GM23248 (cell line): ENCODE measurements at regions not wholly inside any gene's neighbourhood (a gene's known extent, or its start where the extent isn't known, plus 50 kb on each side); places are given as distances from the start of the nearest gene placed in this dataset.

ENCODE experiments used
- DNase-seq: peaks from one replicate; pipeline ENCODE4 v3.0.0-alpha.2; 2015
- H2AFZ ChIP-seq: fragments of 200-600 bp; sonication (generic); 2 replicates; pipeline ENCODE4 v1.6.1; 2016; ENCODE audit warnings: antibody characterized with exemption
- H3F3A ChIP-seq: fragments of 200-600 bp; sonication (generic); 2 replicates; pipeline ENCODE4 v1.6.1; 2016; ENCODE audit warnings: mild to moderate bottlenecking, antibody characterized with exemption, mixed run types; ENCODE audit not compliant: insufficient read depth
- H3K27ac ChIP-seq: fragments of 200-600 bp; sonication (generic); 2 replicates; pipeline ENCODE4 v1.5.1; 2016; ENCODE audit warnings: mild to moderate bottlenecking
- H3K27me3 ChIP-seq: fragments of 200-600 bp; sonication (generic); replicated peaks from 2 replicates; pipeline ENCODE4 v1.6.1; 2016; ENCODE audit warnings: mild to moderate bottlenecking; ENCODE audit not compliant: insufficient read depth
- H3K36me3 ChIP-seq: fragments of 200-600 bp; sonication (generic); 2 replicates; pipeline ENCODE4 v1.6.1; 2016; ENCODE audit warnings: low read depth, mild to moderate bottlenecking
- H3K4me1 ChIP-seq: fragments of 200-600 bp; sonication (generic); 2 replicates; pipeline ENCODE4 v1.6.1; 2016; ENCODE audit warnings: mild to moderate bottlenecking; ENCODE audit not compliant: insufficient read depth
- H3K4me2 ChIP-seq: fragments of 200-600 bp; sonication (generic); one replicate; pipeline ENCODE4 v1.6.1; 2016; ENCODE audit warnings: mild to moderate bottlenecking; ENCODE audit not compliant: unreplicated experiment
- H3K4me3 ChIP-seq: fragments of 200-600 bp; sonication (generic); 2 replicates; pipeline ENCODE4 v1.5.1; 2016; ENCODE audit warnings: mild to moderate bottlenecking
- H3K79me2 ChIP-seq: fragments of 200-600 bp; sonication (generic); 2 replicates; pipeline ENCODE4 v1.6.1; 2016; ENCODE audit warnings: mild to moderate bottlenecking; ENCODE audit not compliant: insufficient read depth
- H3K9ac ChIP-seq: fragments of 200-600 bp; sonication (generic); 2 replicates; pipeline ENCODE4 v1.6.1; 2016; ENCODE audit warnings: mild to moderate bottlenecking
- H3K9me2 ChIP-seq: fragments of 200-600 bp; sonication (generic); 2 replicates; pipeline ENCODE4 v1.6.1; 2016; ENCODE audit warnings: mixed run types, mild to moderate bottlenecking, moderate library complexity; ENCODE audit not compliant: insufficient read depth
- H3K9me3 ChIP-seq: fragments of 200-600 bp; sonication (generic); one replicate; pipeline ENCODE4 v1.6.1; 2017; ENCODE audit warnings: low read depth
- H4K20me1 ChIP-seq: fragments of 200-600 bp; sonication (generic); 2 replicates; pipeline ENCODE4 v1.6.0; 2016; ENCODE audit not compliant: insufficient read depth
- EZH2 ChIP-seq: fragments of 200-600 bp; sonication (generic); IDR thresholded peaks from 2 replicates; pipeline ENCODE4 v1.6.1; 2018; ENCODE audit warnings: antibody characterized with exemption, mild to moderate bottlenecking; ENCODE audit not compliant: insufficient read depth, poor library complexity, severe bottlenecking
- EZH2phosphoT487 ChIP-seq: fragments of 200-600 bp; sonication (generic); IDR thresholded peaks from 2 replicates; pipeline ENCODE4 v1.6.1; 2018; ENCODE audit warnings: antibody characterized with exemption, moderate library complexity, mild to moderate bottlenecking, low read depth; ENCODE audit not compliant: insufficient read depth
- WGBS, 2 experiments: methylation state at CpG; one replicate each; pipeline ENCODE4 v1.1.6; 2015 to 2017; ENCODE audit warnings: low lambda C conversion rate in 2 of 2, low coverage in 1 of 2; ENCODE audit errors: missing lambda C conversion rate in 2 of 2; 5-methylcytosine and 5-hydroxymethylcytosine counted together
- in situ Hi-C: fragments of 300-500 bp; cut with MboI; formaldehyde crosslinking; loops from 2 replicates; pipeline ENCODE4 v1.15.0; 2020

DNA sequence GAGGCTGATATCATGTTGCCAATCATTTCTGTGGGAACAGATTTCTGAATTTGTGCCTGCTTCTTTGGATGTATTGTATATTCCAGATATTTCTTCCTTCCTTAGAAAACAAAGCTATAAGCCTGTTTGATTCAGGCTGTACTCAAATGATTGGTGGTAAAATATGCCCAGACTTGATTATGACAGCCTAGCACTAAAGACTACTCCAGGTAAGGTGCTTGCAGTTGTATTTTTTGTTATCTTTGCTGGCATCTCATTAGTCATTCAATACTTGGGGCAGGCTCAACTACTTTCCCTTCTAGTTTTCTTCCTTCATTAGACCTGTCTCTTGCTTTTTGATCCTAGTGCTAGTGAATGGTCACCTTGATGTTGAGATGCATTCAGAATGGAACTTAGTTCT is 90.6 kb downstream of the ZNF518B start:
- TF ChIP-seq EZH2 (no peak), EZH2phosphoT487 (no peak)

DNA sequence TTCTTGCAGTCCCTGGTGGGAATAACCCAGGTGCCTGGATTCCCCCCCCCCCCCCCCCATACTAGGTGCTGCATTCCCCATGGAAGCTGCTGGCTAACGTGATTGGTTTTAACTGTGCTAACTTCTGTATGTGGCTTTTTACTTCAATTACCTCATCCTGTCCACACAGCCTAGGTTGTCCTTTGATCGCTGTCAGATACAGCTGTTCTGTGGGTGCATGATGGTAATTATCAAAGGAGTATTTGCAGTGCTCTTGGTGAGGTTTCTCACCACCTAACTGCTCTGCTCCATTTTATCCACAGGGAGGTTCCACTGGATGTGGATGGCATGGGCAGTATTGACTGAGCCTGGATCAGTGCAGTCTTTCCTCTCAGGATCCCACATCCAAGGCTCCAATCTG is 93.0 kb downstream of the ZNF518B start:
- no peaks in the 10 kb centered on the region for H3K9me2 ChIP-seq
- H2AFZ ChIP-seq, result no peak overlapping the region
- H3K79me2 ChIP-seq, result no peaks in the 10 kb centered on the region
- H3K36me3 ChIP-seq, result no peaks in the 10 kb centered on the region
- no peaks in the 10 kb centered on the region for H4K20me1 ChIP-seq
- in situ Hi-C loops, result no loop called here
- H3K27me3 ChIP-seq, result 0 out of 2 replicates have a peak, but pooled peaks cover 10% of the 10 kb centered on the region
- 58 to 61% methylated on average over 2 of the region's 2 CpGs for WGBS, 2 experiments
- no peak overlapping the region for H3K27ac ChIP-seq
- H3F3A ChIP-seq, result no peaks in the 10 kb centered on the region
- no peak for DNase-seq
- no peak overlapping the region for H3K4me2 ChIP-seq
- TF ChIP-seq EZH2, result no peak
- no peak overlapping the region for H3K4me3 ChIP-seq
- H3K9me3 ChIP-seq, result no peaks in the 10 kb centered on the region
- H3K9ac ChIP-seq, result no peak overlapping the region
- no peaks in the 10 kb centered on the region for H3K4me1 ChIP-seq

More for the DNA sequence above, 90.6 kb downstream of the ZNF518B start:
- no peaks in the 10 kb centered on the region for H3K9me2 ChIP-seq
- in situ Hi-C loops, result no loop called here
- no peak overlapping the region for H3K9ac ChIP-seq
- DNase-seq, result no peak
- H4K20me1 ChIP-seq, result no peaks in the 10 kb centered on the region
- H3F3A ChIP-seq, result no peaks in the 10 kb centered on the region
- no peaks in the 10 kb centered on the region for H3K36me3 ChIP-seq
- H3K4me3 ChIP-seq, result no peak overlapping the region
- H3K4me2 ChIP-seq, result no peak overlapping the region
- H3K27ac ChIP-seq, result no peak overlapping the region
- no peaks in the 10 kb centered on the region for H3K79me2 ChIP-seq
- no peak overlapping the region for H2AFZ ChIP-seq
- no peaks in the 10 kb centered on the region for H3K4me1 ChIP-seq
- H3K27me3 ChIP-seq, result no peaks in the 10 kb centered on the region
- H3K9me3 ChIP-seq, result no peaks in the 10 kb centered on the region

DNA sequence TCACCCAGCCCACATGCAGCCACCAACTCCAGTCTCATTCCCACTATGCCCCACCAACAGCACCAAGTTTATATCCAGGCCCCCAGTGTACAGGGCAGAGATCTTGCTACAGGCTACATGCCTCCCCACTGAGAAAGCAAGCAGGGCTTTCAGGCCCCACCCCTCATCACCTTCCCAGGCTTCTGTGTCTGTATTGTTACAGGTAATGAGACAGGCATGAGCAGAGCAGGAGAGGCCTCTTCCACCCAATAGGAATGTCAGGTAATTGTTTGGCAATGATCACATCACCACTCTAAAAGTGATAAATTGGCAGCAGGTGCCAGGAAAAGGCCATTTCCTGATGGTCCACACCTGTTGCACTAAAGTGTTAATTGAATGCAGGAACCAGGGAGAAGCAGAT is 102.5 kb downstream of the ZNF518B start:
- H4K20me1 ChIP-seq, result no peaks in the 10 kb centered on the region
- H3F3A ChIP-seq, result no peaks in the 10 kb centered on the region
- no peaks in the 10 kb centered on the region for H3K4me1 ChIP-seq
- H2AFZ ChIP-seq, result no peak overlapping the region
- TF ChIP-seq EZH2 (no peak), EZH2phosphoT487 (no peak)
- H3K4me2 ChIP-seq, result no peak overlapping the region
- no peaks in the 10 kb centered on the region for H3K36me3 ChIP-seq
- H3K9ac ChIP-seq, result no peak overlapping the region
- H3K4me3 ChIP-seq, result no peak overlapping the region
- H3K9me2 ChIP-seq, result no peaks in the 10 kb centered on the region
- in situ Hi-C loops, result no loop called here
- no peak for DNase-seq
- no peaks in the 10 kb centered on the region for H3K79me2 ChIP-seq
- no peaks in the 10 kb centered on the region for H3K9me3 ChIP-seq
- no peak overlapping the region for H3K27ac ChIP-seq
- peaks cover under 1% of the 10 kb centered on the region; the same call in 1 of the 2 replicates for H3K27me3 ChIP-seq

DNA sequence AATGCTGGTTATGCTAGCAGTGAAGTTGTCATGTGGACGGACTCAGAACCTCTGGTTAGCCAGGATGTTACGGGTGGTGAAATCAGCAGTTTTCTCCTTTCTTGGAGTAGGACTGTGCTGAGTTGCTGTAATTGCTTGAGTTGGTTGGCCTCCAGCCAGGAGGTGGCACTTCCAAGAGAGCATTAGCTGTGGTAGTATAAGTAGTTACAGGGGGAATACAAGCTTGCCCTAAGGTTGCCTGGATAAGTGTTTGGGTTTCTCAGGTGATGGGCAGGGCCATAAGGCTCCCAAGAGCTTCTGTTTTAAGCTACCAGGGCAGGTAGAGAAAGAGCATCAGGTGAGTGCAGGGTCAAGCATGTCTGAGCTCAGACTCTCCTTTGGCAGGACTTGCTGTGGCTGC is 103.0 kb downstream of the ZNF518B start:
- no peak for DNase-seq
- in situ Hi-C loops, result no loop called here
- H3K9me3 ChIP-seq, result no peaks in the 10 kb centered on the region

DNA sequence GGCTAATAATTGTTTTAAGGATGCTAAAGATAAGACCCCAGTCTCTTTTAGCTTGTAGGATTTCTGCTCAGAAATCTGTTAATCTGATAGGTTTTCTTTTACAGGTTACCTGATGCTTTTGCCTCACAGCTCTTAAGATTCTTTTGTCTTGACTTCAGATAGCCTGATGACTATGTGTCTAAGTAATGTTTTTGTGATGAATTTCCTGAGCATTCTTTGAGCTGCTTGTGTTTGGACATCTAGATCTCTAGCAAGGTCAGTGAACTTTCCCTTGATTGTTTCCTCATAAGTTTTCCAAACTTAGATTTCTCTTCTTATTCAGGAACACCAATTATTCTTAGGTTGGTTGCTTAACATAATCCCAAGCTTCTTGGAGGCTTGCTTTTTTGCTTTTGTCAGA is 104.1 kb downstream of the ZNF518B start:
- H3K27ac ChIP-seq, result no peak overlapping the region
- no peak overlapping the region for H3K4me3 ChIP-seq
- H4K20me1 ChIP-seq, result no peaks in the 10 kb centered on the region
- no peak overlapping the region for H3K4me2 ChIP-seq
- in situ Hi-C loops, result no loop called here
- no peaks in the 10 kb centered on the region for H3K4me1 ChIP-seq
- no peaks in the 10 kb centered on the region for H3F3A ChIP-seq
- H3K36me3 ChIP-seq, result no peaks in the 10 kb centered on the region
- H3K9me2 ChIP-seq, result no peaks in the 10 kb centered on the region
- H2AFZ ChIP-seq, result no peak overlapping the region
- H3K9ac ChIP-seq, result no peak overlapping the region
- no peak for DNase-seq
- no peaks in the 10 kb centered on the region for H3K79me2 ChIP-seq
- TF ChIP-seq EZH2phosphoT487, result no peak
- no peak for TF ChIP-seq EZH2
- H3K27me3 ChIP-seq, result no peaks in the 10 kb centered on the region; the same call in 1 of the 2 replicates
- no peaks in the 10 kb centered on the region for H3K9me3 ChIP-seq

More for the DNA sequence above, 103.0 kb downstream of the ZNF518B start:
- H3K36me3 ChIP-seq, result no peaks in the 10 kb centered on the region
- 60 to 62% methylated on average over 2 of the region's 2 CpGs for WGBS, 2 experiments
- H3K9me2 ChIP-seq, result no peaks in the 10 kb centered on the region
- H3F3A ChIP-seq, result no peaks in the 10 kb centered on the region
- no peak overlapping the region for H2AFZ ChIP-seq
- H3K27me3 ChIP-seq, result no peaks in the 10 kb centered on the region; the same call in 1 of the 2 replicates
- no peaks in the 10 kb centered on the region for H4K20me1 ChIP-seq
- no peaks in the 10 kb centered on the region for H3K79me2 ChIP-seq
- TF ChIP-seq EZH2phosphoT487 (no peak), EZH2 (no peak)
- no peak overlapping the region for H3K4me2 ChIP-seq
- no peak overlapping the region for H3K27ac ChIP-seq
- H3K4me1 ChIP-seq, result no peaks in the 10 kb centered on the region
- no peak overlapping the region for H3K4me3 ChIP-seq
- H3K9ac ChIP-seq, result no peak overlapping the region
